GM13977 (cell line): ENCODE measurements at regions not wholly inside any gene's neighbourhood (a gene's known extent, or its start where the extent isn't known, plus 50 kb on each side); places are given as distances from the start of the nearest gene placed in this dataset.

ENCODE experiments used
- DNase-seq: peaks from one replicate; pipeline ENCODE4 v3.0.0; 2012; ENCODE audit warnings: low spot score
- CTCF ChIP-seq: IDR thresholded peaks from 2 replicates; pipeline ENCODE4 v1.5.1; 2012; ENCODE audit warnings: mild to moderate bottlenecking, control low read depth; ENCODE audit not compliant: insufficient read depth; ENCODE audit errors: extremely low read depth, missing control alignments
- in situ Hi-C: fragments of 300-500 bp; cut with MboI; formaldehyde crosslinking; loops from one replicate; pipeline ENCODE4 v1.12.0; 2022; ENCODE audit warnings: low sequenced_read_pairs, low pct_unique_long_range_greater_than_20kb, mixed read lengths, inconsistent platforms; ENCODE audit not compliant: unreplicated experiment

DNA sequence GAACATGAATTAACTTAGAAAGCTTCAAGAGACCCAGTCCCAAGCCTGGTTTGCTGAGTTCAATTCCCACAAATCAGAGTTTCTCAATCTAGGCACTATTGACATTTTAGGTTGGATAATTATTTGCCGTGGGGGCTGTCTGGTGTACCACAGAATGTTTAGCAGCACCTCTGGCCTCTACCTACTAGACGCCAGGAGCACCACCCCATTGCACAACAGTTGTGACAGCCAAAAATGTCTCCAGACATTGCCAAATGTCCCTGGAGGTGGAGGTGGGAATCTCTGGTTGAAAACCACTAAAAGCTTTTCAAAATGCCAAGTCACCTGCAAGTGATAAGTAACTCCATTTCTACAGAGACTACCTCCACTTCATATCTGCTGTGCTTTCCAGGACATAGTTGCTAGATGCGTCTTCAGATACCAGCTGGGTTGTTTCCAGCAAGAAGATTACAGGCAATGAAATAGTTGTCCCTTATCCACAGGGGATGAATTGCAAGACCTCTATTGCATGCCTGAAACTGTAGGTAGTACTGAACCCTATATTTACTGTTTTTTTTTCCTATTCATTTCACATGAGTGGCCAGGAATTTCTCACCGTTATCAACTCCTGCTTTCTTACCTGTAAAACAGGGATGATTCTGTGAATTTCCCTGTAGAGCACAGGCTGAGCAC is 554.3 kb downstream of the ZEB2 start:
- in situ Hi-C loops = no loop called here
- no peak for TF ChIP-seq CTCF

DNA sequence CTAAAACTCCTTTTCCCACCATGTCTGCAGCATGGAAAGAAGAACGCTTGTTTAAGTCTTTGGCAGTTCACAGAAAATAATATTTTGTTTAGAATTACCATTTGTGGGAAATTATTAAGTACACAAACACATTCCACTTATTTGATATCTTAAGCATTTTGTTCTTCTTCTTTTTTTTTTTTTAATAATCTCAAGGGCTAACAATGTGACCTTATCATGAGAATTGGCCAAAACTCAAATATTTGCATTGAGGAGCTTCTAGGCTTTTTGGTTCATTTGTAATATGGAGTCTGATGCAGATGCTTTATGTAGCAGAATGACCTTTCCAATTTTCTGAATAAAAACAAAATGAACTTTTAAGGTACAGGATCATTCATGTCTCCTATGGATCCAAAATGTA is 555.0 kb downstream of the ZEB2 start:
- no peak for TF ChIP-seq CTCF
- no peak for DNase-seq
- in situ Hi-C loops = no loop called here

More for the DNA sequence above, 554.3 kb downstream of the ZEB2 start:
- DNase-seq = no peak

DNA sequence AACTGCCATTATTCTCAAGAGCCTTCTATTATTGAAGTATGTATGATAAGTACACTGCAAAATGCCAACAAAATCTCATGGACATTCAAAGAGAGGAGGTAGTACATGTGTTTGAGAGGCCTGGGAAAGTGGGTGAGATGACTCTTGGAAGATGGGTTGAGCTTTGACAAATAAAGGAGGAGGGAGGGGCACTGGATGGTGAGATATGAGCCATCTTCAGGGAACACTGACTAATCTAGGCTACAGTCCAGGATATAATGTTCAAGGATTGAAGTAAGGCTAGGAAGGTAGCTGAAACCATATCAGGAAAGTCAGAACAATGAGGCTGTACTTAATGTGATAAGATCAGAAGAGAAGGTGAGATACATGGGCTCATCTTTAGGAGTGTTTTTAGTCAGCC is 559.7 kb downstream of the ZEB2 start:
- no peak for DNase-seq
- in situ Hi-C loops = no loop called here
- no peak for TF ChIP-seq CTCF

DNA sequence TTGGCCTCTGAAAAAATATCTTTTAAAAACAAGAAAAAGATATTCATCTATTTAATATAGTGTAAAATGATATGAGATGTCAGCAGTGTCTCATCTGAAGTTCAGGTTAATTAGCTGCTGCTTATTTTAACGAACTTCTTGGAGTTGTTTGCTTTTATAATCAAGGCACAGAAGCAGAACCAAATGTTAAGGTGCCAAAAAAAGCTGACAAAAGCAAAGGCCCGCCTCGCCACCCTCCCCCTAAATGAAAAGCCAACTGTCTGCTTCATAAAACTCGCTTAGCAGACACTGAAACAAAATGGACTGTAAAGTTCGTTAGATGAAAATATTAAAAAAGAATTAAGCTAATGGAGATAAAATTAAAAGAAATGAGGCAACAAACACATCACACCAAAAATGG is 562.6 kb downstream of the ZEB2 start:
- no peak for TF ChIP-seq CTCF
- in situ Hi-C loops = no loop called here
- no peak for DNase-seq

DNA sequence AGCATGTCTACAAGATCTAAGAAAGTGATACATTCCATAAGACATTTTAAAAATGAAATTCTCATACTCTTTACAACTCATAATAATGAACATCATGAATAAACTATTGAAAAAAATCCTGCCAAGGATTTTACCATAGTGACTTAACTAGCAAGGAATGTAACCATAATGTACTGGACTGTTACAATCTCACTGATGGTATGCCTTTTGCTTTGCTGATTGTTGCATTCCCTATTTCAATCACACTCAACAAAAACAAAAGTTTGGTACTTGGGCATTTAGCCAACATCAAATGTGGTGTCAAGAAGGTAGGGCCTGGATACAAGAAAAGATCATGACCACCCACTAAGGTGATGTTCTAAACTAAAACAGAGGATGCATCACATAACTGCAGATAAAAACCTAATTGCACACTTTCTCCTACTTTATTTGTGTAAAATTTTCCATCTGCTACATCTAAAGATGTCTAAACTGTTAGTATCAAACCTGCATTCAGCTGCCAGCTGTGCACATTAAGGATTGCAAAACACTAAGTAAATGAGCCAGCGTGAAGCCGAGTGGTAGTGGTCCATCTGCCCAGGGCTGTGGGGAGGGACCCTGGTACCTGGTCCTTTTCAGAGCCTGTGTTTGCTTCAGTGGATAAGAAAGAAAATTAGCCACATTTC is 564.4 kb downstream of the ZEB2 start:
- in situ Hi-C loops = no loop called here
- DNase-seq = no peak

DNA sequence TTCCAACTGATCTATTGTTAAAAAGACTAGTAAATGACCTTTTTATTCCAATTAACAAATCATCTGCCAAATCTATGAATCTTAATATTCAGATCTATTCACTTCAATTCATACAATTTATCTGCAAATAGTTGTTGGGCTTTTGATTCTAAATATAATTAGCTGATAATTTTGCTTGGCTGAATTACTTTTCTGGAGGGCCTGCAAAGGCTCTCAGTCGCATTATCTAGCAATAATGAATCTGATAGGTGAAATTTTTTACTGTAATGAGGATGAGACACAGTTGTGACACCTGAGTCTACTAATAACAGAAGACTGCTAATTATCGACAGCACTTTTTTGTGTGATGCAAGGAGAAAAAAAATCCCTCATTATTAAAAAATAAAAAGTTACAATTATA is 565.1 kb downstream of the ZEB2 start:
- DNase-seq = no peak
- TF ChIP-seq CTCF = no peak
- in situ Hi-C loops = no loop called here

More for the DNA sequence above, 564.4 kb downstream of the ZEB2 start:
- no peak for TF ChIP-seq CTCF

DNA sequence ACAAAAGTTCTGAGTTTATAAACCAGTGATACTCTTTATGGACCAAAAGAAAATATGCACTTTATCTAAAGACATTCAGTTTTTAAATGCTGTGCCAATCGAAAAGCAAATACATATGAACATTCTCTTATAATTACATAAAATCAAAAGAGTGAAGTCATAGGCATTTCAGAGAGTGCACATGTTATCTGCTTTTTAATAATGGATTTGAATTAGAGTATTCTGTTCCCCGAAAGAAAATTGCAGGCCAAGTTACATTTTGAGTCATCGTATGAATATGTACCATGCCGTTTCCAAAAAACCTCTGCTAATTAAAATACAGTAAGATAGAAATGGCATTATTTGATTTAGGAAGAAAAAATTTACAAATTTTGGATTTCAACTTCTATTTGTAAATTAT is 565.7 kb downstream of the ZEB2 start:
- no peak for DNase-seq
- no peak for TF ChIP-seq CTCF
- in situ Hi-C loops = no loop called here
